ENCODE measurements at regions not wholly inside any gene's neighbourhood (a gene's known extent, or its start where the extent isn't known, plus 50 kb on each side); places are given as distances from the start of the nearest gene placed in this dataset.
A peak's percentile ranks its signal among the peaks of the same experiment; 100 is the strongest.

DNA sequence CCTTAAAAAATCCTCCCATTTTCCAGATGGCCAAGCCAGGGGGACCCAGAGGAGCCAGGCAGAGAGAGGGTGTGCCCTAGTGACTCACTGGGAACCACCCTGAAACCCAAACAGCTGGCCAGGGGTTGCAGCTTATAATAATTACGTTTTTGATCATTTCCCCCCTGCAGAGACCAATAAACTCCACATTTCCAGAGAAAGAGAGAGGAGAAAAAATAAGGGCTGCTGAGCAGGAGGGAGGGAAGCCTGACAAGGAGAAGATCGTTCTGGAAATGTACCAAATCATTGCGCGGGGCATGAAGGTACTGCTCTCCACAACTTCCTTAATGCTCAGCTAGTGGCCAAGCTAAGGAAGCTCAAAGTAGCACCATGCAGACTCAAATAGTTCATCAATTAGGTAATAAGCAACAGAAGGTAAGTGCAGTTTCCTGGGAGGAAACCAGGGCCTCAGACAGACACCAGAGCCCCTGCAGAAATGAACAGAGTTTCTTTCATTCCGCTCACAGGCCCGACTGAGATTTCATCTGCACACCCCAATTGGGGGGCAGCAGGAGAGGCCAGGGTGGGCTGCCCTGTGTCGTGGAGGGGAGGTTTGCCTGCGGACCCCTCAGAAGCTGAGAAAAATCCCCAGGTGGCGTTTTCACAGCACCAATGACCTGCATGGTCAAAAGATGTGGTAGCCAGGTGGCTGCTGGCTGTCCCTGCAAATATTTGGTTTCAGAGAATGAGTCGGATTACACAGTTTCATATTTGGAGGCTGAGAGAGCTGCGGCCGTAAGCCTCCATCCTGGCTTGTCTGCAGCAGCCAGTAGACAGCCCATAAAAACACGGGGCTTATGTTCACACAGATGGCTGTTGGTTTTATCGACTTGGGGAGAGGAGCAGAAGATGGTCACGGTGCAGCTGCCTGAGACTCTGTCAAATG is 153.2 kb upstream of the LYZL2 start:
- WGBS, 2 donors = 63 to 68% methylated on average over 15 of the region's 15 CpGs
- intact Hi-C loops (cut with DNase I) = loop anchor here (10.0 kb wide), 1 partner anchor 1032 kb away; no protein-coding TSS in a partner anchor
- no peak for TF ChIP-seq POLR2A (IDR thresholded peaks at IDR 0.05)
- TF ChIP-seq, protein P1, sequence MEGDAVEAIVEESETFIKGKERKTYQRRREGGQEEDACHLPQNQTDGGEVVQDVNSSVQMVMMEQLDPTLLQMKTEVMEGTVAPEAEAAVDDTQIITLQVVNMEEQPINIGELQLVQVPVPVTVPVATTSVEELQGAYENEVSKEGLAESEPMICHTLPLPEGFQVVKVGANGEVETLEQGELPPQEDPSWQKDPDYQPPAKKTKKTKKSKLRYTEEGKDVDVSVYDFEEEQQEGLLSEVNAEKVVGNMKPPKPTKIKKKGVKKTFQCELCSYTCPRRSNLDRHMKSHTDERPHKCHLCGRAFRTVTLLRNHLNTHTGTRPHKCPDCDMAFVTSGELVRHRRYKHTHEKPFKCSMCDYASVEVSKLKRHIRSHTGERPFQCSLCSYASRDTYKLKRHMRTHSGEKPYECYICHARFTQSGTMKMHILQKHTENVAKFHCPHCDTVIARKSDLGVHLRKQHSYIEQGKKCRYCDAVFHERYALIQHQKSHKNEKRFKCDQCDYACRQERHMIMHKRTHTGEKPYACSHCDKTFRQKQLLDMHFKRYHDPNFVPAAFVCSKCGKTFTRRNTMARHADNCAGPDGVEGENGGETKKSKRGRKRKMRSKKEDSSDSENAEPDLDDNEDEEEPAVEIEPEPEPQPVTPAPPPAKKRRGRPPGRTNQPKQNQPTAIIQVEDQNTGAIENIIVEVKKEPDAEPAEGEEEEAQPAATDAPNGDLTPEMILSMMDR (IDR thresholded peaks at IDR 0.05) = no peak
- peaks cover 10 to 38% (median 13%) of the 10 kb centered on the region in 3 donors for H3K4me1 ChIP-seq
- H3K36me3 ChIP-seq = no peaks in the 10 kb centered on the region
- DNase-seq = no peak
- H3K27ac ChIP-seq = peak overlapping the region; percentile 84 to 95 (median 88)
- no peaks in the 10 kb centered on the region for H3K9me3 ChIP-seq
- peaks cover 0 to 11% (median 0%) of the 10 kb centered on the region in 4 donors for H3K27me3 ChIP-seq
- no peak overlapping the region for H3K4me3 ChIP-seq

DNA sequence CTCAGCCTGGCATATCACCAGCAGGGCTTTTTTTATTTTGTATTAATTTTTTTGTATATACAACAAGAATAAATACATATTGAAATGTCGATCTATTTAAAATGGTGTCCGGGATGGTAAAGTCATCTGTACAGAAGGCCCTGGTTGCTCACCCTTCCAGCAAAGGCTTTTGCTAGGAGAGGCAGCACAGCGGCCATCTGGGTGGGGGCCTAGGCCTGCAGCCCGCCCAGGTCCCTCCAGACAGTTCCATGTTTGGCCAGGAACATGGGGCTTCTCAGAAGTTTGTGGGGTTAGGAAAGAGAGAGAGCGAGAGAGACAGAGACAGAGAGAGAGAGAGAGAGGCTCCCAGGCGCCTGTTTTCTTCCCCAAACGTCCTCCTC is 152.6 kb upstream of the LYZL2 start:
- no peak for DNase-seq
- TF ChIP-seq, protein P1 (IDR thresholded peaks at IDR 0.05) = no peak
- no peak for TF ChIP-seq POLR2A (IDR thresholded peaks at IDR 0.05)
- H3K27ac ChIP-seq = peak overlapping the region in 3 of 4 donors; percentile 87 to 95 (median 88)
- intact Hi-C loops (cut with DNase I) = loop anchor here (10.0 kb wide), 1 partner anchor 1033 kb away; no protein-coding TSS in a partner anchor
- peaks cover 0 to 11% (median 0%) of the 10 kb centered on the region in 4 donors for H3K27me3 ChIP-seq
- no peak overlapping the region for H3K4me3 ChIP-seq
- 67 to 83% methylated on average over 6 to 7 of the region's 7 CpGs for WGBS, 2 donors
- H3K9me3 ChIP-seq = no peaks in the 10 kb centered on the region
- peaks cover 10 to 38% (median 13%) of the 10 kb centered on the region in 3 donors for H3K4me1 ChIP-seq
- H3K36me3 ChIP-seq = no peaks in the 10 kb centered on the region

DNA sequence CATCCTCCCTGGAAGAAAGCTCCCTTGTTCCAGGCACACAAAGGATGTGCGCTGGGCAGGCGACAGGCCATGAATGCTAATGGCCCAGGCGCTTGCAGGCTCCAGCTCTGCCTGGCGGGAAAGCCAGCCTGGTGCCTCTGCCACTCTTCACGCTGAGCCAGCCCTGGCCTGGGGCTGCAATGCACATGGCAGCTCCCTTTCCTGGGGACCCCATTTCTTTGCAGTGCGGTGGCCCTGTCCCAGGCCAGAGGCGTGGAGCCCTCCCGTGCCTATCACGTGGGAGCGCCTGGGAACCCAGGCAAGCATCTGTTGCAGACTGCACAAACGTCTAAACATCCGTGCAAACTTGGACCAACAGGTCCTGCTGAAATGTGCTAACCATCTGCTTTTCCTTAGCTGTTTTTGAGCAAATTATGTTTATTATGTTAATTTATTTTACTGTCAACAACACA is 152.1 kb upstream of the LYZL2 start:
- DNase-seq = no peak
- H3K9me3 ChIP-seq = no peaks in the 10 kb centered on the region
- no peak overlapping the region for H3K4me3 ChIP-seq
- peaks cover 10 to 38% (median 13%) of the 10 kb centered on the region in 3 donors for H3K4me1 ChIP-seq
- H3K27me3 ChIP-seq = peaks cover 0 to 11% (median 0%) of the 10 kb centered on the region in 4 donors
- no peaks in the 10 kb centered on the region for H3K36me3 ChIP-seq
- intact Hi-C loops (cut with DNase I) = loop anchor here (10.0 kb wide), 1 partner anchor 1033 kb away; no protein-coding TSS in a partner anchor
- TF ChIP-seq, protein P1 (IDR thresholded peaks at IDR 0.05) = no peak
- TF ChIP-seq POLR2A (IDR thresholded peaks at IDR 0.05) = no peak
- H3K27ac ChIP-seq = peak overlapping the region in 2 of 4 donors; percentile 34 to 95
- WGBS, 2 donors = 91 to 100% methylated on average over 2 to 7 of the region's 12 CpGs

DNA sequence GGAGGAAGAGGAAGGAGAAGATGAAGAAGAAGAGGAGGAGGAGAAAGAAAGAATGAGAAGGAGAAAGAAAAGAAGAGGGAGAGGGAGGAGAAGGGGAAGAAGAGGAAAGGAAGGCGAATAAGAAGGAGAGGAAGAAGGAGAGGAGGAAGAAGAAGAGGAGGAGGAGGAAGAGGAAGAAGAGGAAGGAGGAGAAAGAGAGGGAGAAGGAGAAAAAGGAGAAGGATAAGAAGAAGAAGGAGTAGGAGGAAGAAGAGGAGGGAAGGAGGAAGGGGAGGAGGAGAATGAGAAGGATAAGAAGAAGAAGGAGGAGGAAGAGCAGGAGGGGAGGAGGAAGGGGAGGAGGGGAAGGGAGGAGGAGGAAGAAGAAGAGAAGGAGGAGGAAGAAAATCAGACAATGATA is 149.2 kb upstream of the LYZL2 start:
- DNase-seq = no peak
- 0 to 68% methylated on average over 1 of the region's 1 CpG for WGBS, 2 donors
- Histone ChIP-seq H3K36me3 (no peaks in the 10 kb centered on the region), H3K4me3 (no peak overlapping the region), H3K27me3 (no peaks in the 10 kb centered on the region), H3K4me1 (peaks cover under 1 to 21% (median 3%) of the 10 kb centered on the region in 3 donors), H3K27ac (no peak overlapping the region), H3K9me3 (no peaks in the 10 kb centered on the region)
- intact Hi-C loops (cut with DNase I) = no loop called here
- TF ChIP-seq, protein P1 (IDR thresholded peaks at IDR 0.05) = no peak
- no peak for TF ChIP-seq POLR2A (IDR thresholded peaks at IDR 0.05)
